NCI-H2107 treated with DMSO at 0.1 percent for 48 hours (cell line): ENCODE measurements at regions not wholly inside any gene's neighbourhood (a gene's known extent, or its start where the extent isn't known, plus 50 kb on each side); places are given as distances from the start of the nearest gene placed in this dataset.
"Not testable (repeated sequence)": the region's sequence is repeated elsewhere in the genome, so short reads cannot be mapped to it uniquely, and the experiment has no call there.

ENCODE experiments used
- DNase-seq: peaks from one replicate; lab custom pipeline; 2025; ENCODE audit not compliant: unreplicated experiment; lab: John Stamatoyannopoulos, UW

- DNase-seq = no peak
Measured at GRCh38 chr1:177431123-177431522, 260.4 kb downstream of the BRINP2 start.

- DNase-seq = no peak
Measured at GRCh38 chr1:177429234-177429633, 258.5 kb downstream of the BRINP2 start.

- DNase-seq = no peak
Measured at GRCh38 chr1:177427811-177428210, 257.1 kb downstream of the BRINP2 start.

GRCh38 chr1:177426497-177426896 lies 255.7 kb downstream of the BRINP2 start:
- DNase-seq = no peak

- DNase-seq = no peak
Measured at GRCh38 chr1:177425199-177425598, 254.4 kb downstream of the BRINP2 start.

- DNase-seq = no peak
Measured at GRCh38 chr1:177424744-177425143, 254.0 kb downstream of the BRINP2 start.

GRCh38 chr1:177423090-177423489 lies 252.3 kb downstream of the BRINP2 start:
- no peak for DNase-seq

GRCh38 chr1:177413982-177414596 lies 243.3 kb downstream of the BRINP2 start:
- DNase-seq = no peak

GRCh38 chr1:177411381-177411780 lies 240.6 kb downstream of the BRINP2 start:
- no peak for DNase-seq

- DNase-seq = no peak
Measured at GRCh38 chr1:177410179-177410766, 239.5 kb downstream of the BRINP2 start.

- not testable (repeated sequence) for DNase-seq
Measured at GRCh38 chr1:177406323-177406722, 235.6 kb downstream of the BRINP2 start.

- peak; percentile 14 for DNase-seq
Measured at GRCh38 chr1:177392336-177392735, 221.6 kb downstream of the BRINP2 start.

GRCh38 chr1:177385760-177386698 lies 215.3 kb downstream of the BRINP2 start:
- DNase-seq = no peak

GRCh38 chr1:177384461-177384860 lies 213.7 kb downstream of the BRINP2 start:
- DNase-seq = no peak

- no peak for DNase-seq
Measured at GRCh38 chr1:177383715-177384114, 213.0 kb downstream of the BRINP2 start.

GRCh38 chr1:177377866-177378265 lies 207.1 kb downstream of the BRINP2 start:
- no peak for DNase-seq

- no peak for DNase-seq
Measured at GRCh38 chr1:177368255-177368654, 197.5 kb downstream of the BRINP2 start.

GRCh38 chr1:177366091-177366490 lies 195.3 kb downstream of the BRINP2 start:
- DNase-seq = no peak

GRCh38 chr1:177360791-177361190 lies 190.0 kb downstream of the BRINP2 start:
- DNase-seq = no peak

GRCh38 chr1:177356674-177357435 lies 186.1 kb downstream of the BRINP2 start:
- DNase-seq = no peak

- no peak for DNase-seq
Measured at GRCh38 chr1:177355575-177355974, 184.8 kb downstream of the BRINP2 start.
